Activated T-helper 2 cell treated with anti-CD3 and anti-CD28 coated beads, Interferon-gamma antibody, Interleukin-2, Interleukin-4, amounts not matched to agents 10 μg/mL and 5 μg/mL and 100 μg/mL, durations not matched to agents 14 hours and 24 hours and 36 hours (primary cell): ENCODE measurements at regions not wholly inside any gene's neighbourhood (a gene's known extent, or its start where the extent isn't known, plus 50 kb on each side); places are given as distances from the start of the nearest gene placed in this dataset.

Source experiments
- DNase-seq: peaks from one replicate; pipeline ENCODE4 v3.0.0; 2021; ENCODE audit warnings: low spot score
- H3K27ac Mint-ChIP-seq: one replicate; pipeline ENCODE4 v1.8.0; 2021; ENCODE audit warnings: mixed read lengths
- H3K27me3 Mint-ChIP-seq: one replicate; pipeline ENCODE4 v1.8.0; 2021; ENCODE audit warnings: low read depth, mixed read lengths
- H3K36me3 Mint-ChIP-seq: one replicate; pipeline ENCODE4 v1.8.0; 2021; ENCODE audit warnings: low read depth, mixed read lengths
- H3K4me1 Mint-ChIP-seq: one replicate; pipeline ENCODE4 v1.8.0; 2021; ENCODE audit warnings: low read depth, mixed read lengths
- H3K4me3 Mint-ChIP-seq: one replicate; pipeline ENCODE4 v1.8.0; 2021; ENCODE audit warnings: low read depth, mild to moderate bottlenecking, moderate library complexity, mixed read lengths
- H3K9me3 Mint-ChIP-seq: one replicate; pipeline ENCODE4 v1.8.0; 2021; ENCODE audit warnings: mixed read lengths
- intact Hi-C: fragments of 100-400 bp; cut with micrococcal nuclease; formaldehyde crosslinking; loops from one replicate; pipeline ENCODE4 v1.15.1; 2023

GRCh38 chr1:30360281-30360680 is 363.1 kb downstream of the MATN1 start:
- Mint-ChIP-seq H3K36me3 (no peaks in the 10 kb centered on the region), H3K4me3 (no peak overlapping the region), H3K27me3 (no peaks in the 10 kb centered on the region), H3K27ac (no peak overlapping the region), H3K4me1 (no peaks in the 10 kb centered on the region), H3K9me3 (no peaks in the 10 kb centered on the region)
- intact Hi-C loops = no loop called here
- DNase-seq = no peak

DNA sequence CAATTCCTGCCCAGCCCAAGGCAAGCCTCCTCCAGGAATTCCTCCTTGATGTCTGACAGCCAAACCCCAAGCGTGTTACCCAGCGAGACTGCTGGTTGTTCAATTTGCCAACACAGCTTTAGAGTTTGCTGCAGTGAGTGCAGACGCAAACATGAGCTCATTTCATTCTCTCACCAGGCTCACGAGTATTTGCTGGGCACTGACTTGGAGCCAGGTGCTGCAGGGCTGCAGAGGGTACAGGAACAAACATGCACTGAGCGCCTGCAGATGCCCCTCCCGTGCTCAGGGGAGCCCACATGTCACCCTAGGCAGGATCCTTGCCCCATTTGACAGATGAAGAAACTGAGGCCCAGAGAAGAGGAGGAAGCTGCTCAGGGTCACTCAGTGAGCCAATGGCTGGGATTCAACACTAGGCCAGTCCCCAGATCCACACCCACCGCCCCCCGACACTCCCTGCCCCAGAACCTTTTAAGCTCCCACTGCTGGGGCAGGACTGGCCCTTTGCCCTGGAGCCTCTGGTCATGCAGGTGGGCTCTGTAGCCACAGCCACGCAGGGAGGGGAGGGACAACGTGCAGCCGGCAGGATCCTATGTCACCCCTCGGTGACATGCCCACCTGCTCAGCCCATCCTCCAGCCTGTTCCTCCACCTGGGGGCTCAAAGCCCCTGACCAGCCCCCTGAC is 363.7 kb downstream of the MATN1 start:
- no peaks in the 10 kb centered on the region for H3K36me3 Mint-ChIP-seq
- no peak for DNase-seq
- H3K9me3 Mint-ChIP-seq = no peaks in the 10 kb centered on the region
- no peaks in the 10 kb centered on the region for H3K4me1 Mint-ChIP-seq
- intact Hi-C loops = no loop called here
- no peak overlapping the region for H3K4me3 Mint-ChIP-seq
- peaks cover 2% of the 10 kb centered on the region for H3K27me3 Mint-ChIP-seq
- H3K27ac Mint-ChIP-seq = no peak overlapping the region

GRCh38 chr1:30358500-30358899 is 364.9 kb downstream of the MATN1 start:
- Mint-ChIP-seq H3K9me3 (no peaks in the 10 kb centered on the region), H3K27me3 (peaks cover 6% of the 10 kb centered on the region), H3K4me3 (no peak overlapping the region), H3K27ac (no peak overlapping the region), H3K36me3 (no peaks in the 10 kb centered on the region), H3K4me1 (no peaks in the 10 kb centered on the region)
- DNase-seq = no peak
- intact Hi-C loops = no loop called here

- no peak for DNase-seq
- peaks cover 9% of the 10 kb centered on the region for H3K27me3 Mint-ChIP-seq
- H3K36me3 Mint-ChIP-seq = no peaks in the 10 kb centered on the region
- H3K4me1 Mint-ChIP-seq = no peaks in the 10 kb centered on the region
- H3K27ac Mint-ChIP-seq = no peak overlapping the region
- intact Hi-C loops = no loop called here
- no peak overlapping the region for H3K4me3 Mint-ChIP-seq
- H3K9me3 Mint-ChIP-seq = no peaks in the 10 kb centered on the region
These were observed 366.5 kb downstream of the MATN1 start for GRCh38 chr1:30356839-30357238.

- DNase-seq = no peak
- Mint-ChIP-seq H3K36me3 (no peaks in the 10 kb centered on the region), H3K9me3 (no peaks in the 10 kb centered on the region), H3K4me3 (no peak overlapping the region), H3K27me3 (peaks cover 18% of the 10 kb centered on the region), H3K27ac (no peak overlapping the region), H3K4me1 (no peaks in the 10 kb centered on the region)
- intact Hi-C loops = no loop called here
These were observed 369.0 kb downstream of the MATN1 start for GRCh38 chr1:30354410-30354809.

- peaks cover 21% of the 10 kb centered on the region for H3K27me3 Mint-ChIP-seq
- no peaks in the 10 kb centered on the region for H3K4me1 Mint-ChIP-seq
- no peak for DNase-seq
- no peak overlapping the region for H3K27ac Mint-ChIP-seq
- H3K4me3 Mint-ChIP-seq = no peak overlapping the region
- no peaks in the 10 kb centered on the region for H3K36me3 Mint-ChIP-seq
- intact Hi-C loops = no loop called here
- no peaks in the 10 kb centered on the region for H3K9me3 Mint-ChIP-seq
These were observed 369.7 kb downstream of the MATN1 start for GRCh38 chr1:30353637-30354036.

DNA sequence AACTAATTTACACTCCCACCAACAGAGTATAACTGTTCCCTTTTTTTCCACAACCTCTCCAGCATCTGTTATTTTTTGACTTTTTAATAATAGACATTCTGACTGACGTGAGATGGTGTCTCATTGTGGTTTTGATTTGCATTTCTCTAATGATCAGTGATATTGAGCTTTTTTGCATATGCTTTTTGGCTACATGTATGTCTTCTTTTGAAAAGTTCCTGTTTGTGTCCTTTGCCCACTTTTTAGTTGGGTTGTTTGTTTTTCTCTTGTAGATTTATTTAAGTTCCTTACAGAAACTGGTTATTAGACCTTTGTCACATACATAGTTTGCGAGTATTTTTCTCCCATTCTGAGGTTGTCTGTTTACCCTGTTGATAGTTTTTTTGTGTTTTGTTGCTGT is 375.2 kb downstream of the MATN1 start:
- no peak overlapping the region for H3K27ac Mint-ChIP-seq
- intact Hi-C loops = no loop called here

GRCh38 chr1:30345491-30346130 is 377.8 kb downstream of the MATN1 start:
- no peak overlapping the region for H3K4me3 Mint-ChIP-seq

More for the DNA sequence above, 375.2 kb downstream of the MATN1 start:
- DNase-seq = no peak
- no peaks in the 10 kb centered on the region for H3K4me1 Mint-ChIP-seq
- H3K36me3 Mint-ChIP-seq = no peaks in the 10 kb centered on the region
- H3K4me3 Mint-ChIP-seq = no peak overlapping the region
- H3K27me3 Mint-ChIP-seq = peaks cover 23% of the 10 kb centered on the region
- H3K9me3 Mint-ChIP-seq = no peaks in the 10 kb centered on the region

DNA sequence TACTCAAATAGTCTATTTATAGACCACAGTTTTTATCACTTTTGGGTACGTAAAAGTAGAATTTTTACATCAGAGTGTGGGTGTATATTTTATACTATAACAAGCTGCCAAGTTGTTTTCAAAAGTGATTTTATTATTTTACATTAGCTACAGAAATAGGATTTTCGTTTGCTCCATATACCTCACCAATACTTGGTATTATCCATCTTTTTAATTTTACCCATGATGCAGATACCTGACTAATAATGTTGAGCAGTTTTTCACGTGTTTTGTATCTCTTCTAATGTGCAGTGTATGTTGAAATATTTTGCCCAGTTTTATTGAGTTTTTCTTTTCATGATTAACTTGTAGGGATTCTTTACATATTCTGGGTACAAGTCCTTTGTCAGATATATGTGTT is 379.8 kb downstream of the MATN1 start:
- Mint-ChIP-seq H3K27ac (no peak overlapping the region), H3K9me3 (no peaks in the 10 kb centered on the region), H3K36me3 (no peaks in the 10 kb centered on the region), H3K4me3 (no peak overlapping the region), H3K27me3 (peaks cover 16% of the 10 kb centered on the region), H3K4me1 (no peaks in the 10 kb centered on the region)
- intact Hi-C loops = no loop called here
- no peak for DNase-seq

More at GRCh38 chr1:30345491-30346130, 377.8 kb downstream of the MATN1 start:
- no peak for DNase-seq
- intact Hi-C loops = no loop called here
- no peaks in the 10 kb centered on the region for H3K36me3 Mint-ChIP-seq
- H3K4me1 Mint-ChIP-seq = no peaks in the 10 kb centered on the region
- H3K9me3 Mint-ChIP-seq = no peaks in the 10 kb centered on the region
- H3K27ac Mint-ChIP-seq = no peak overlapping the region
- H3K27me3 Mint-ChIP-seq = peaks cover 20% of the 10 kb centered on the region

- no peaks in the 10 kb centered on the region for H3K4me1 Mint-ChIP-seq
- no peaks in the 10 kb centered on the region for H3K36me3 Mint-ChIP-seq
- no peak for DNase-seq
- H3K27ac Mint-ChIP-seq = no peak overlapping the region
- peaks cover 14% of the 10 kb centered on the region for H3K27me3 Mint-ChIP-seq
- H3K4me3 Mint-ChIP-seq = no peak overlapping the region
- no peaks in the 10 kb centered on the region for H3K9me3 Mint-ChIP-seq
- intact Hi-C loops = no loop called here
These were observed 380.7 kb downstream of the MATN1 start for GRCh38 chr1:30342535-30343141.

DNA sequence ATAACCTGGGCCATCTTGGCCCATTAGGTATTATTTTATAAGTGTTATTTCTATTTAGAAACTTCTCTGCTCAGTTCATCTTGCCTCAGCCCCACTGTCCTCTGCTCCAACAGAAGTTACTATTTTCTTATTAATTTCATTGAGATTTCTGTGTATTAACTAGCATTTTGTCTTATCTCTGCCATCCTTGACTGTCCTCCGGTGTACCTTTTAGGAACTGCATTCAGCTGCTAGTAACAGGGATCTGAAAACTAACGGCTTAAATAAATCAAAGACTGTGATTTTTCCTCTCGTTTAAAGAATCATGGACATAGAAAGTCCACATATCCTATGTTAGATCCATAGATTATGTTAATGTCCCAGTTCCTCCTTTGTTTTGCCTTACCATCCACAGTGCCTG is 382.5 kb downstream of the MATN1 start:
- Mint-ChIP-seq H3K27me3 (peaks cover 11% of the 10 kb centered on the region), H3K4me1 (no peaks in the 10 kb centered on the region), H3K27ac (no peak overlapping the region), H3K9me3 (no peaks in the 10 kb centered on the region), H3K4me3 (no peak overlapping the region), H3K36me3 (no peaks in the 10 kb centered on the region)
- intact Hi-C loops = no loop called here
- DNase-seq = no peak

DNA sequence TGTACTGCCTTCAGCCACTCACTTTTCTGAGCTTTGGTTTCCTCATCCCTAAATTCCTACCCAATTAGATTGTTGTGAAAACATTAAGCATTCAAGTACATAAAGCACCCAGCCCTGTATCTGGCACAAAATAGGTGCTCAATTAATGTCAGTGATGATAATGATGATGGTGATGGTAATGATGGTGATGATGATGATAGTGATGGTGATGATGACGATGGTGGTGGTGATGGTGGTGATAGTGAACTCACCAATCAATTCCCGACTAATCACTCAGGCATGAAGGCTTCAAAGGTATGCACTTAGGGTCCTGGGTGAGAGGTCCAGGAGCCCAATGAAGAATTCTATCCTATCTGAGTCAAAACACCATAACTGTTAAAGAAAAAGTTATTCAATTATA is 383.5 kb downstream of the MATN1 start:
- Mint-ChIP-seq H3K27me3 (peaks cover 11% of the 10 kb centered on the region), H3K27ac (no peak overlapping the region), H3K36me3 (no peaks in the 10 kb centered on the region), H3K4me3 (no peak overlapping the region), H3K9me3 (no peaks in the 10 kb centered on the region), H3K4me1 (no peaks in the 10 kb centered on the region)
- intact Hi-C loops = no loop called here
- no peak for DNase-seq

DNA sequence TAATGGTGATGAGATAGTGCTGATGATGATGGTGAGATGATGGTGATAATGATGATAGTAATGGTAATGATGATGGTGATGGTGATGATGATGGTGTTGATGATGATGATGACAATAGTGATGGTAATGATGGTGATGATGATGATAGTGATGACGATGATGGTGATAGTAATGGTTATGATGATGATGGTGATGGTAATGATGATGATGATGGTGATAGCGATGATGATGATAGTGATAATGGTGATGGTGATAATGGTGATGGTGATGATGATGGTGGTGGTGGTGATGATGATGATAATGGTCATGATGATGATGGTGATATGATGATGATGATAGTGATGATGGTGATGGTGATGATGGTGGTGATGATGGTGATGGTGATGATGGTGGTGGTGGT is 384.6 kb downstream of the MATN1 start:
- H3K27ac Mint-ChIP-seq = no peak overlapping the region
- H3K4me1 Mint-ChIP-seq = no peaks in the 10 kb centered on the region
- H3K36me3 Mint-ChIP-seq = no peaks in the 10 kb centered on the region
- peaks cover 11% of the 10 kb centered on the region for H3K27me3 Mint-ChIP-seq
- DNase-seq = no peak
- no peak overlapping the region for H3K4me3 Mint-ChIP-seq
- H3K9me3 Mint-ChIP-seq = no peaks in the 10 kb centered on the region
- intact Hi-C loops = no loop called here
